ENCODE measurements at regions not wholly inside any gene's neighbourhood (a gene's known extent, or its start where the extent isn't known, plus 50 kb on each side); places are given as distances from the start of the nearest gene placed in this dataset.

GRCh38 chr3:89740881-89741177 is 633.4 kb downstream of the EPHA3 start:
- no peak overlapping the region for H3K9ac ChIP-seq (ENCODE audit: insufficient read depth, low read depth, low read length)
- H2AFZ ChIP-seq (ENCODE audit: low read length): no peak overlapping the region
- no TSS peak for BruUV-seq (replicated peaks)
- H3K27me3 ChIP-seq (ENCODE audit: control insufficient read depth in 1 of 2, insufficient read depth in 2 of 2, low read length in 2 of 2): no peaks in the 10 kb centered on the region
- intact Hi-C loops (cut with micrococcal nuclease; ENCODE audit: unreplicated experiment): no loop called here
- no peaks in the 10 kb centered on the region for H4K20me1 ChIP-seq (ENCODE audit: insufficient read depth, low read length)
- no peaks in the 10 kb centered on the region for H3K36me3 ChIP-seq (replicated peaks in 1 of 2; ENCODE audit: control insufficient read depth in 1 of 2, insufficient read depth in 2 of 2, low read length in 2 of 2)
- H3K27ac ChIP-seq (ENCODE audit: extremely low read length, insufficient read depth, low read length): no peak overlapping the region
- H3K4me1 ChIP-seq (ENCODE audit: insufficient read depth, low read length): no peaks in the 10 kb centered on the region
- in situ Hi-C loops (cut with HindIII; ENCODE audit: extremely low pct_ligation_motif_present, low pct_unique_long_range_greater_than_20kb): no loop called here
- DNase-seq (ENCODE audit: low spot score) (no peak), ATAC-seq (no peak), FAIRE-seq (no peak)
- H3K4me2 ChIP-seq (ENCODE audit: low read depth, low read length): no peak overlapping the region
- CTCF ChIA-PET (ENCODE audit: low intra/inter-chr PET ratio, low total read pairs): no interaction called here
- no peaks in the 10 kb centered on the region for H3K79me2 ChIP-seq (ENCODE audit: insufficient read depth, low read length)
- H3K4me3 ChIP-seq (replicated peaks in 1 of 3; ENCODE audit: insufficient read depth in 1 of 3, low read depth in 2 of 3, low read length in 3 of 3): no peak overlapping the region
- H3K9me3 ChIP-seq (ENCODE audit: low read length): no peaks in the 10 kb centered on the region
- POLR2A ChIA-PET: no interaction called here
- TF ChIP-seq SP140L (CRISPR knock-in tag; IDR thresholded peaks at IDR 0.05; ENCODE audit: borderline replicate concordance) (no peak), PLSCR1 (CRISPR knock-in tag; IDR thresholded peaks at IDR 0.05; ENCODE audit: borderline replicate concordance) (no peak), POLR2G (IDR thresholded peaks at IDR 0.05; ENCODE audit: low read depth, low read length) (no peak)

GRCh38 chr3:89742546-89742945 is 635.1 kb downstream of the EPHA3 start:
- H3K27ac ChIP-seq (ENCODE audit: extremely low read length, insufficient read depth, low read length): no peak overlapping the region
- FAIRE-seq: no peak
- H4K20me1 ChIP-seq (ENCODE audit: insufficient read depth, low read length): no peaks in the 10 kb centered on the region
- no peak overlapping the region for H2AFZ ChIP-seq (ENCODE audit: low read length)
- intact Hi-C loops (cut with micrococcal nuclease; ENCODE audit: unreplicated experiment): no loop called here
- H3K4me2 ChIP-seq (ENCODE audit: low read depth, low read length): no peak overlapping the region
- ChIA-PET CTCF (ENCODE audit: low intra/inter-chr PET ratio, low total read pairs) (no interaction called here), POLR2A (no interaction called here)
- no peaks in the 10 kb centered on the region for H3K36me3 ChIP-seq (replicated peaks in 1 of 2; ENCODE audit: control insufficient read depth in 1 of 2, insufficient read depth in 2 of 2, low read length in 2 of 2)
- no peaks in the 10 kb centered on the region for H3K27me3 ChIP-seq (ENCODE audit: control insufficient read depth in 1 of 2, insufficient read depth in 2 of 2, low read length in 2 of 2)
- BruUV-seq (replicated peaks): no TSS peak
- TF ChIP-seq CCAR2 (optimal IDR thresholded peaks at IDR 0.05; ENCODE audit: low read depth, low read length): no peak
- TF ChIP-seq ZNF570 (CRISPR knock-in tag; IDR thresholded peaks at IDR 0.05; ENCODE audit: borderline replicate concordance): no peak
- H3K79me2 ChIP-seq (ENCODE audit: insufficient read depth, low read length): no peaks in the 10 kb centered on the region
- no peaks in the 10 kb centered on the region for H3K4me1 ChIP-seq (ENCODE audit: insufficient read depth, low read length)
- ATAC-seq: no peak
- DNase-seq (ENCODE audit: low spot score): no peak
- no peak overlapping the region for H3K9ac ChIP-seq (ENCODE audit: insufficient read depth, low read depth, low read length)
- in situ Hi-C loops (cut with HindIII; ENCODE audit: extremely low pct_ligation_motif_present, low pct_unique_long_range_greater_than_20kb): no loop called here
- no peak overlapping the region for H3K4me3 ChIP-seq (replicated peaks in 1 of 3; ENCODE audit: insufficient read depth in 1 of 3, low read depth in 2 of 3, low read length in 3 of 3)
- 12% methylated on average over 2 of the region's 2 CpGs for WGBS (ENCODE audit: low lambda C conversion rate)
- H3K9me3 ChIP-seq (ENCODE audit: low read length): no peaks in the 10 kb centered on the region

Data from HepG2 (cell line).